OCI-LY1 (cell line): ENCODE measurements at regions not wholly inside any gene's neighbourhood (a gene's known extent, or its start where the extent isn't known, plus 50 kb on each side); places are given as distances from the start of the nearest gene placed in this dataset.

ENCODE experiments used
- H2AFZ ChIP-seq: fragments of 200-600 bp; sonication (generic), shearing (Covaris generic); 2 replicates; pipeline ENCODE4 v1.6.0; 2014; ENCODE audit warnings: antibody characterized with exemption, mild to moderate bottlenecking, low read length
- H3F3A ChIP-seq: fragments of 200-600 bp; sonication (generic), shearing (Covaris generic); 2 replicates; pipeline ENCODE4 v1.6.0; 2014; ENCODE audit warnings: mild to moderate bottlenecking, antibody characterized with exemption, low read length, moderate library complexity; ENCODE audit not compliant: insufficient read depth
- H3K27ac ChIP-seq: fragments of 200-600 bp; sonication (generic); 2 replicates; pipeline ENCODE4 v1.5.1; 2014; ENCODE audit warnings: low read length, mixed run types, mild to moderate bottlenecking, low read depth; ENCODE audit not compliant: poor library complexity, severe bottlenecking
- H3K27me3 ChIP-seq: fragments of 200-600 bp; sonication (generic); 2 replicates; pipeline ENCODE4 v1.6.0; 2014; ENCODE audit warnings: antibody characterized with exemption, mild to moderate bottlenecking, low read length, moderate library complexity; ENCODE audit not compliant: insufficient read depth
- H3K36me3 ChIP-seq: fragments of 200-600 bp; sonication (generic); 2 replicates; pipeline ENCODE4 v1.6.1; 2014; ENCODE audit warnings: mild to moderate bottlenecking, antibody characterized with exemption, low read length, moderate library complexity, mixed read lengths; ENCODE audit not compliant: insufficient read depth
- H3K4me1 ChIP-seq: fragments of 200-600 bp; sonication (generic); 2 replicates; pipeline ENCODE4 v1.5.1; 2014; ENCODE audit warnings: mild to moderate bottlenecking, low read length, moderate library complexity; ENCODE audit not compliant: insufficient read depth, severe bottlenecking
- H3K4me2 ChIP-seq: fragments of 200-600 bp; sonication (generic), shearing (Covaris generic); 2 replicates; pipeline ENCODE4 v1.6.1; 2014; ENCODE audit warnings: low read length
- H3K4me3 ChIP-seq: fragments of 200-600 bp; sonication (generic); 2 replicates; pipeline ENCODE4 v1.5.1; 2014; ENCODE audit warnings: low read length, low read depth, mild to moderate bottlenecking, mixed read lengths; ENCODE audit not compliant: poor library complexity, severe bottlenecking
- H3K79me2 ChIP-seq: fragments of 200-600 bp; shearing (Covaris generic); 2 replicates; pipeline ENCODE4 v1.6.1; 2016; ENCODE audit warnings: mixed run types, low read length, mixed read lengths; ENCODE audit not compliant: insufficient read depth
- H3K9ac ChIP-seq: fragments of 200-600 bp; sonication (generic), shearing (Covaris generic); 2 replicates; pipeline ENCODE4 v1.6.1; 2014; ENCODE audit warnings: mild to moderate bottlenecking, low read length, mixed read lengths
- H3K9me2 ChIP-seq: fragments of 200-600 bp; sonication (generic), shearing (Covaris generic); 2 replicates; pipeline ENCODE4 v1.6.1; 2014; ENCODE audit warnings: low read depth, mild to moderate bottlenecking, low read length, mixed read lengths
- H3K9me3 ChIP-seq: fragments of 200-600 bp; shearing (Covaris generic); 2 replicates; pipeline ENCODE4 v1.6.1; 2014; ENCODE audit warnings: low read length, mixed read lengths
- H4K20me1 ChIP-seq: fragments of 200-600 bp; sonication (generic), shearing (Covaris generic); 2 replicates; pipeline ENCODE4 v1.6.0; 2016; ENCODE audit warnings: mild to moderate bottlenecking, low read length; ENCODE audit not compliant: insufficient read depth
- EZH2 ChIP-seq: fragments of 200-600 bp; sonication (generic), shearing (Covaris generic); IDR thresholded peaks from 2 replicates; pipeline ENCODE4 v1.8.0; 2017; ENCODE audit warnings: borderline replicate concordance, mixed run types, mild to moderate bottlenecking, antibody characterized with exemption, low read length, moderate library complexity, mixed read lengths
- TF ChIP-seq, protein P1 (sequence below): fragments of 200-600 bp; sonication (generic), shearing (Covaris generic); IDR thresholded peaks from 2 replicates; pipeline ENCODE4 v1.5.1; 2017; ENCODE audit warnings: mild to moderate bottlenecking, antibody characterized with exemption, low read length, moderate library complexity, mixed read lengths

DNA sequence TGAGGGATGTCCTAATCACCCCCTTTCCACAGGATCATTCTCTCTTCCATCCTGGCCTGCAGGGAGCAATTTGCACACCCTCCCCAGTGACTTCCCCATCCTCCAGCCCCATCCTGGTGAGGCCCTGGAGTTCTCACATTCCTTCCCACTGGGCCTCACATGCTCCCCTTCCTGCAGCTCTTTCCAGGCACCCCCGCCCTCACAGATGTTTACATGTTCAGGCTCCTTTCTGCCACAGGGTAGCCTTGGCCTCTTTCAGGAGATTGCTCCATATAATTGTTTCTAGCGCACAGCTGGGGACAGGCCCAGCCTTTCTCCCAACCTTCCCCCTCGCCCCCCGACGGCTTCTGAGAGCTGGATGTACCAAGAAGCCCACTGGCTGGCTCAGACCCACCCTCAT, 288.4 kb upstream of the TRIB2 start:
- Histone ChIP-seq H3K27ac (no peak overlapping the region), H3K9ac (no peak overlapping the region), H3K79me2 (no peaks in the 10 kb centered on the region), H4K20me1 (no peaks in the 10 kb centered on the region), H3F3A (no peaks in the 10 kb centered on the region), H3K9me3 (no peaks in the 10 kb centered on the region), H3K4me2 (no peak overlapping the region), H3K27me3 (no peaks in the 10 kb centered on the region), H3K9me2 (no peaks in the 10 kb centered on the region), H3K36me3 (no peaks in the 10 kb centered on the region), H3K4me3 (no peak overlapping the region), H2AFZ (no peak overlapping the region), H3K4me1 (peaks cover 10% of the 10 kb centered on the region)
- TF ChIP-seq EZH2: no peak
- TF ChIP-seq, protein P1, sequence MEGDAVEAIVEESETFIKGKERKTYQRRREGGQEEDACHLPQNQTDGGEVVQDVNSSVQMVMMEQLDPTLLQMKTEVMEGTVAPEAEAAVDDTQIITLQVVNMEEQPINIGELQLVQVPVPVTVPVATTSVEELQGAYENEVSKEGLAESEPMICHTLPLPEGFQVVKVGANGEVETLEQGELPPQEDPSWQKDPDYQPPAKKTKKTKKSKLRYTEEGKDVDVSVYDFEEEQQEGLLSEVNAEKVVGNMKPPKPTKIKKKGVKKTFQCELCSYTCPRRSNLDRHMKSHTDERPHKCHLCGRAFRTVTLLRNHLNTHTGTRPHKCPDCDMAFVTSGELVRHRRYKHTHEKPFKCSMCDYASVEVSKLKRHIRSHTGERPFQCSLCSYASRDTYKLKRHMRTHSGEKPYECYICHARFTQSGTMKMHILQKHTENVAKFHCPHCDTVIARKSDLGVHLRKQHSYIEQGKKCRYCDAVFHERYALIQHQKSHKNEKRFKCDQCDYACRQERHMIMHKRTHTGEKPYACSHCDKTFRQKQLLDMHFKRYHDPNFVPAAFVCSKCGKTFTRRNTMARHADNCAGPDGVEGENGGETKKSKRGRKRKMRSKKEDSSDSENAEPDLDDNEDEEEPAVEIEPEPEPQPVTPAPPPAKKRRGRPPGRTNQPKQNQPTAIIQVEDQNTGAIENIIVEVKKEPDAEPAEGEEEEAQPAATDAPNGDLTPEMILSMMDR: no peak

DNA sequence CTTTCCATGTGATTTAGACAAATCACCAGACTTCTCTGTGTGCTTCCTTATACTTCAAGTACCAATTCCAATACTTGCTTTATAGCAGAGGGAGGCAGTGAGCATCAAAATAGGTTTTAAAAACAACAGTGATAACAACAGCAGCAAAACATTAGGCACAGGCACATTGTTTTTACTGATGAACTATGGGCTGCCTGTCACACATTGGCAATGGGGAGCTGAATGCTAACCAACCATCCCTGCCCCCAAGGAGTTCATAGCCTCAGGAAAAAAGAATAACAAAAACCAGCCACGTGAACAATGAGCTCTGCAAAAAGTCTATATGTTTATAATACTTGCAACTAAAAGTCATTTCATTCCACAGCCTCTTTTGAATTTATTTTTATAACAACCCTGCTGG, 287.9 kb upstream of the TRIB2 start:
- TF ChIP-seq, protein P1: no peak
- no peak for TF ChIP-seq EZH2
- H3K79me2 ChIP-seq: no peaks in the 10 kb centered on the region
- no peak overlapping the region for H3K4me2 ChIP-seq
- no peak overlapping the region for H3K9ac ChIP-seq
- H3K36me3 ChIP-seq: no peaks in the 10 kb centered on the region
- no peaks in the 10 kb centered on the region for H3K27me3 ChIP-seq
- no peak overlapping the region for H3K4me3 ChIP-seq
- H4K20me1 ChIP-seq: no peaks in the 10 kb centered on the region
- no peaks in the 10 kb centered on the region for H3K9me2 ChIP-seq
- H3K4me1 ChIP-seq: peaks cover 10% of the 10 kb centered on the region
- no peak overlapping the region for H3K27ac ChIP-seq
- no peaks in the 10 kb centered on the region for H3K9me3 ChIP-seq
- no peaks in the 10 kb centered on the region for H3F3A ChIP-seq
- no peak overlapping the region for H2AFZ ChIP-seq

DNA sequence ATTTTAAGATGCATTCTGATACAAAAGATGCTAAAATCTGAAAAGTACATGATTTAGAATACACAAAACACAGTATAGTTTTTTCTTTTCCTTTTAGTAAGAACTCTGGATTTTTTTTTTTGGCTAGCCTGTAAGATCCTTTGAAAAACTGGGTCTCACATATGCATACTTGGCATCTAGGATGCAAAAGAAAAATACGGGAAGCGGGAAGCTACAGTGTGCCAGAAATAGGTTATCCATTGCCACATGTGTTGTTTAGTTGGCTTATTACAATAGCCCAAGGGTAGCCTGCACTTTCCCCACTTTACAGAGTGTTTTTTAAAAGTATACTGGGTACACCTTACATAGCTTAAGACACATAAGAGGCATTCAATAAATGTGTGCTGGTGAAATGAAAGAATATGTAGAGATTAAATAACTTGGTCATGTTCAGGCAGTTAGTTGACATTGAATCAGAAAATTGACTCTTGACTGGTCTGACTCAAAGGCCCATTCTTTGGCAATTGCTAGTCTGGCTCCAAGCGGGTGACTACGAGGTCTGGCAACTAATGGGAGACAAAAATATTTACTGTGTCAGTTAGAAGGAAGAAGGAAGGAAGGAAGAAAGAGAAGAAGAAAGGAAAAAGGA, 286.8 kb upstream of the TRIB2 start:
- TF ChIP-seq, protein P1: no peak
- no peaks in the 10 kb centered on the region for H3K27me3 ChIP-seq
- H3K9me3 ChIP-seq: no peaks in the 10 kb centered on the region
- H2AFZ ChIP-seq: no peak overlapping the region
- H3K36me3 ChIP-seq: no peaks in the 10 kb centered on the region
- no peaks in the 10 kb centered on the region for H3F3A ChIP-seq
- H4K20me1 ChIP-seq: no peaks in the 10 kb centered on the region
- H3K79me2 ChIP-seq: no peaks in the 10 kb centered on the region
- H3K27ac ChIP-seq: no peak overlapping the region
- H3K4me3 ChIP-seq: no peak overlapping the region
- no peaks in the 10 kb centered on the region for H3K9me2 ChIP-seq
- H3K4me2 ChIP-seq: no peak overlapping the region
- H3K9ac ChIP-seq: no peak overlapping the region
- peaks cover 10% of the 10 kb centered on the region for H3K4me1 ChIP-seq
